ENCODE measurements at regions not wholly inside any gene's neighbourhood (a gene's known extent, or its start where the extent isn't known, plus 50 kb on each side); places are given as distances from the start of the nearest gene placed in this dataset.

GRCh38 chr1:233725423-233725822 is 111.5 kb downstream of the KCNK1 start:
- H3K9me2 ChIP-seq (ENCODE audit: insufficient read depth, low read length), result no peaks in the 10 kb centered on the region
- H3K9me3 ChIP-seq (ENCODE audit: low read length), result no peaks in the 10 kb centered on the region
- H3K79me2 ChIP-seq (ENCODE audit: insufficient read depth, low read depth, low read length), result no peaks in the 10 kb centered on the region
- H3K36me3 ChIP-seq (ENCODE audit: insufficient read depth, low read length), result no peaks in the 10 kb centered on the region
- H2AFZ ChIP-seq (ENCODE audit: low read length), result no peak overlapping the region
- H3K4me2 ChIP-seq (ENCODE audit: low read length), result no peak overlapping the region
- CTCF ChIA-PET (ENCODE audit: unreplicated experiment), result no interaction called here
- no peak overlapping the region for H3K27ac ChIP-seq (ENCODE audit: low read depth, low read length, poor library complexity, severe bottlenecking)
- no peaks in the 10 kb centered on the region for H4K20me1 ChIP-seq (ENCODE audit: insufficient read depth, low read length)
- H3K4me3 ChIP-seq (ENCODE audit: low read depth, low read length, poor library complexity, severe bottlenecking), result no peak overlapping the region
- no TSS peak for BruUV-seq (replicated peaks)
- POLR2A ChIA-PET, result no interaction called here
- DNase-seq (ENCODE audit: low spot score), result no peak
- intact Hi-C loops (cut with micrococcal nuclease; ENCODE audit: unreplicated experiment), result no loop called here
- H3K4me1 ChIP-seq (ENCODE audit: insufficient read depth, low read length, poor library complexity, severe bottlenecking), result no peaks in the 10 kb centered on the region
- no peak for TF ChIP-seq EZH2phosphoT487 (IDR thresholded peaks at IDR 0.05; ENCODE audit: borderline replicate concordance, low read depth, low read length)
- TF ChIP-seq, protein P1, sequence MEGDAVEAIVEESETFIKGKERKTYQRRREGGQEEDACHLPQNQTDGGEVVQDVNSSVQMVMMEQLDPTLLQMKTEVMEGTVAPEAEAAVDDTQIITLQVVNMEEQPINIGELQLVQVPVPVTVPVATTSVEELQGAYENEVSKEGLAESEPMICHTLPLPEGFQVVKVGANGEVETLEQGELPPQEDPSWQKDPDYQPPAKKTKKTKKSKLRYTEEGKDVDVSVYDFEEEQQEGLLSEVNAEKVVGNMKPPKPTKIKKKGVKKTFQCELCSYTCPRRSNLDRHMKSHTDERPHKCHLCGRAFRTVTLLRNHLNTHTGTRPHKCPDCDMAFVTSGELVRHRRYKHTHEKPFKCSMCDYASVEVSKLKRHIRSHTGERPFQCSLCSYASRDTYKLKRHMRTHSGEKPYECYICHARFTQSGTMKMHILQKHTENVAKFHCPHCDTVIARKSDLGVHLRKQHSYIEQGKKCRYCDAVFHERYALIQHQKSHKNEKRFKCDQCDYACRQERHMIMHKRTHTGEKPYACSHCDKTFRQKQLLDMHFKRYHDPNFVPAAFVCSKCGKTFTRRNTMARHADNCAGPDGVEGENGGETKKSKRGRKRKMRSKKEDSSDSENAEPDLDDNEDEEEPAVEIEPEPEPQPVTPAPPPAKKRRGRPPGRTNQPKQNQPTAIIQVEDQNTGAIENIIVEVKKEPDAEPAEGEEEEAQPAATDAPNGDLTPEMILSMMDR (conservative IDR thresholded peaks at IDR 0.05; ENCODE audit: low read length), result no peak

DNA sequence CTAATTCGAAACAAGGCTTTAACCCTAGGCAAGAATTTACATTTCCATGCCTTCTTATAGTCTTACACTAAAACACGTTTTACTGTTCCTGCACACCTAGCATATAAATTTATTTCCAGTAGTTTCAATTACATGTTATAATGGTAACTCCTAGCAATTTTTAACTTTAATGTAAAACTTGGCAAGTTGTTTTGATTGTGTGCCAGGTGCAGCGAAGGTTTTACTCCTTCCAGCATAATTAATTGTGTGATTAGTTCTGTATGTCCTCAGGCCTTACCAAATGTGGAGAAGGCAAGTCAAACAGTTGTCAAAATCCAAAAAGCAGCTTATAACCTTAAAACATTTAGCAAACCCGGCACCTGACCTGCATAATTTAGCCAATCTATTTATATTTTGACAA is 114.8 kb downstream of the KCNK1 start:
- no peak for TF ChIP-seq EZH2phosphoT487 (IDR thresholded peaks at IDR 0.05; ENCODE audit: borderline replicate concordance, low read depth, low read length)
- TF ChIP-seq, protein P1 (conservative IDR thresholded peaks at IDR 0.05; ENCODE audit: low read length), result no peak
- Histone ChIP-seq H4K20me1 (ENCODE audit: insufficient read depth, low read length) (no peaks in the 10 kb centered on the region), H3K9me2 (ENCODE audit: insufficient read depth, low read length) (no peaks in the 10 kb centered on the region), H3K4me2 (ENCODE audit: low read length) (no peak overlapping the region), H3K9me3 (ENCODE audit: low read length) (no peaks in the 10 kb centered on the region), H2AFZ (ENCODE audit: low read length) (no peak overlapping the region), H3K4me3 (ENCODE audit: low read depth, low read length, poor library complexity, severe bottlenecking) (no peak overlapping the region), H3K27ac (ENCODE audit: low read depth, low read length, poor library complexity, severe bottlenecking) (no peak overlapping the region), H3K36me3 (ENCODE audit: insufficient read depth, low read length) (no peaks in the 10 kb centered on the region), H3K79me2 (ENCODE audit: insufficient read depth, low read depth, low read length) (no peaks in the 10 kb centered on the region), H3K4me1 (ENCODE audit: insufficient read depth, low read length, poor library complexity, severe bottlenecking) (no peaks in the 10 kb centered on the region)
- intact Hi-C loops (cut with micrococcal nuclease; ENCODE audit: unreplicated experiment), result no loop called here
- BruUV-seq (replicated peaks), result no TSS peak
- POLR2A ChIA-PET, result no interaction called here
- CTCF ChIA-PET (ENCODE audit: unreplicated experiment), result no interaction called here
- no peak for DNase-seq (ENCODE audit: low spot score)

DNA sequence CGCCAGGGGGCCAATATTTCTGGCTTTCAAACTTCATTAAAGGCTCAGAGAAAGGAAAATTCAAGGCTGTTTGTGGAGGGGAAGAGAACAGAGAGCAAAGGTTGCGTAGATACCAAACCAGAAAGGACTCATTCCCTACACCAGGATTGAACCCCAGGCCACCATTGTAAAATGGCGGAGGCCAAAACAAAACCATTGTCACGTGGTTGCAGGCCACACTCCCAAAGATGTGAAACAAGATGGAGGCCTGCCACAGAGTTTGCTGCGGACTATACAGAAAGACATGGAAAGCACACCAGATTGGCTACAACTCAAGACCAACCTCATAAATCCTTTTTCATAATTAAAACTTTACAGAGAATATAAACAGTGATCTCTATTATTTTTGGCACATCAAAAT is 116.5 kb downstream of the KCNK1 start:
- ChIA-PET POLR2A (no interaction called here), CTCF (ENCODE audit: unreplicated experiment) (interaction anchor here (0.5 kb wide), 1 partner anchor 1799 kb away, joined by 5 read pairs; no protein-coding TSS in a partner anchor)
- DNase-seq (ENCODE audit: low spot score), result no peak
- Histone ChIP-seq H3K4me3 (ENCODE audit: low read depth, low read length, poor library complexity, severe bottlenecking) (no peak overlapping the region), H3K36me3 (ENCODE audit: insufficient read depth, low read length) (no peaks in the 10 kb centered on the region), H3K4me1 (ENCODE audit: insufficient read depth, low read length, poor library complexity, severe bottlenecking) (no peaks in the 10 kb centered on the region), H3K27ac (ENCODE audit: low read depth, low read length, poor library complexity, severe bottlenecking) (no peak overlapping the region), H3K4me2 (ENCODE audit: low read length) (no peak overlapping the region), H4K20me1 (ENCODE audit: insufficient read depth, low read length) (no peaks in the 10 kb centered on the region), H3K79me2 (ENCODE audit: insufficient read depth, low read depth, low read length) (no peaks in the 10 kb centered on the region), H3K9me3 (ENCODE audit: low read length) (no peaks in the 10 kb centered on the region), H2AFZ (ENCODE audit: low read length) (no peak overlapping the region), H3K9me2 (ENCODE audit: insufficient read depth, low read length) (no peaks in the 10 kb centered on the region)
- intact Hi-C loops (cut with micrococcal nuclease; ENCODE audit: unreplicated experiment), result no loop called here
- no peak for TF ChIP-seq EZH2phosphoT487 (IDR thresholded peaks at IDR 0.05; ENCODE audit: borderline replicate concordance, low read depth, low read length)
- TF ChIP-seq, protein P1 (conservative IDR thresholded peaks at IDR 0.05; ENCODE audit: low read length), result no peak
- no TSS peak for BruUV-seq (replicated peaks)
